Lower leg skin (tissue), 3 donors: ENCODE measurements at regions not wholly inside any gene's neighbourhood (a gene's known extent, or its start where the extent isn't known, plus 50 kb on each side); places are given as distances from the start of the nearest gene placed in this dataset.

ENCODE experiments used
- POLR2A ChIP-seq, 2 donors: fragments of 450-650 bp; IDR thresholded peaks; one replicate each; pipeline ENCODE4 v1.6.1; 2016 to 2017; ENCODE audit warnings: antibody characterized with exemption in 2 of 2, mild to moderate bottlenecking in 1 of 2, moderate library complexity in 1 of 2
- TF ChIP-seq, protein P1 (sequence below), 3 donors: fragments of 450-650 bp; IDR thresholded peaks; one replicate each; pipeline ENCODE4 v1.5.1; 2016; ENCODE audit warnings: antibody characterized with exemption in 3 of 3, mild to moderate bottlenecking in 3 of 3, moderate library complexity in 2 of 3

DNA sequence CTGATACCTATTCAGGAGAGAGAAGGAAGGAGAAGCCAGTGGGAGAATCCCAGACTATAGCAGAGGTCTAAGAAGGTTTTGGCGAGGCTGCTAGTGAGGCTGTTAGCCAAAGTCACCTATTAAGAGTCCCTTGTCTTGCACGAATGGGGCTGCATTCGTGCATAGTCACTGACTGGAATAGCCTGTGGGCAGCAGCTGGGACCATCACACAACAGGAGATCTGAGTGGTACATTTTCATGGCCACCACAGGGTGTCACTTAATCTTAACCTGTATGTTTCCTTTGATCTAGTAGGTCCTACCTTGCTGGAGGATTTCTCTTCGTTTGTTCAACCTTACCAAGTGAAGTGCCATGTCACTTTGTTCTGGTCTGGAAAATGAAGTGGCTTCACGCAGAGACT, 319.9 kb downstream of the BMPER start:
- TF ChIP-seq, protein P1, sequence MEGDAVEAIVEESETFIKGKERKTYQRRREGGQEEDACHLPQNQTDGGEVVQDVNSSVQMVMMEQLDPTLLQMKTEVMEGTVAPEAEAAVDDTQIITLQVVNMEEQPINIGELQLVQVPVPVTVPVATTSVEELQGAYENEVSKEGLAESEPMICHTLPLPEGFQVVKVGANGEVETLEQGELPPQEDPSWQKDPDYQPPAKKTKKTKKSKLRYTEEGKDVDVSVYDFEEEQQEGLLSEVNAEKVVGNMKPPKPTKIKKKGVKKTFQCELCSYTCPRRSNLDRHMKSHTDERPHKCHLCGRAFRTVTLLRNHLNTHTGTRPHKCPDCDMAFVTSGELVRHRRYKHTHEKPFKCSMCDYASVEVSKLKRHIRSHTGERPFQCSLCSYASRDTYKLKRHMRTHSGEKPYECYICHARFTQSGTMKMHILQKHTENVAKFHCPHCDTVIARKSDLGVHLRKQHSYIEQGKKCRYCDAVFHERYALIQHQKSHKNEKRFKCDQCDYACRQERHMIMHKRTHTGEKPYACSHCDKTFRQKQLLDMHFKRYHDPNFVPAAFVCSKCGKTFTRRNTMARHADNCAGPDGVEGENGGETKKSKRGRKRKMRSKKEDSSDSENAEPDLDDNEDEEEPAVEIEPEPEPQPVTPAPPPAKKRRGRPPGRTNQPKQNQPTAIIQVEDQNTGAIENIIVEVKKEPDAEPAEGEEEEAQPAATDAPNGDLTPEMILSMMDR (IDR thresholded peaks at IDR 0.05), result no peak
- TF ChIP-seq POLR2A (IDR thresholded peaks at IDR 0.05), result no peak
